ENCODE measurements at regions not wholly inside any gene's neighbourhood (a gene's known extent, or its start where the extent isn't known, plus 50 kb on each side); places are given as distances from the start of the nearest gene placed in this dataset.

- Histone ChIP-seq H3F3A (ENCODE audit: insufficient read depth, low read length) (no peaks in the 10 kb centered on the region), H3K9me2 (ENCODE audit: low read depth, low read length) (no peaks in the 10 kb centered on the region), H3K4me1 (ENCODE audit: insufficient read depth, low read length, severe bottlenecking) (no peaks in the 10 kb centered on the region), H3K4me2 (ENCODE audit: low read length) (no peak overlapping the region), H3K9ac (ENCODE audit: low read length) (no peak overlapping the region), H3K27me3 (ENCODE audit: insufficient read depth, low read length) (0 out of 2 replicates have a peak, but pooled peaks cover 4% of the 10 kb centered on the region), H4K20me1 (ENCODE audit: insufficient read depth, low read length) (no peaks in the 10 kb centered on the region), H3K79me2 (ENCODE audit: insufficient read depth, low read length) (no peaks in the 10 kb centered on the region), H3K9me3 (ENCODE audit: low read length) (no peaks in the 10 kb centered on the region), H3K27ac (ENCODE audit: low read depth, low read length, poor library complexity, severe bottlenecking) (no peak overlapping the region), H2AFZ (ENCODE audit: low read length) (no peak overlapping the region), H3K4me3 (ENCODE audit: low read depth, low read length, poor library complexity, severe bottlenecking) (no peak overlapping the region), H3K36me3 (ENCODE audit: insufficient read depth, low read length) (no peaks in the 10 kb centered on the region)
- TF ChIP-seq, protein P1, sequence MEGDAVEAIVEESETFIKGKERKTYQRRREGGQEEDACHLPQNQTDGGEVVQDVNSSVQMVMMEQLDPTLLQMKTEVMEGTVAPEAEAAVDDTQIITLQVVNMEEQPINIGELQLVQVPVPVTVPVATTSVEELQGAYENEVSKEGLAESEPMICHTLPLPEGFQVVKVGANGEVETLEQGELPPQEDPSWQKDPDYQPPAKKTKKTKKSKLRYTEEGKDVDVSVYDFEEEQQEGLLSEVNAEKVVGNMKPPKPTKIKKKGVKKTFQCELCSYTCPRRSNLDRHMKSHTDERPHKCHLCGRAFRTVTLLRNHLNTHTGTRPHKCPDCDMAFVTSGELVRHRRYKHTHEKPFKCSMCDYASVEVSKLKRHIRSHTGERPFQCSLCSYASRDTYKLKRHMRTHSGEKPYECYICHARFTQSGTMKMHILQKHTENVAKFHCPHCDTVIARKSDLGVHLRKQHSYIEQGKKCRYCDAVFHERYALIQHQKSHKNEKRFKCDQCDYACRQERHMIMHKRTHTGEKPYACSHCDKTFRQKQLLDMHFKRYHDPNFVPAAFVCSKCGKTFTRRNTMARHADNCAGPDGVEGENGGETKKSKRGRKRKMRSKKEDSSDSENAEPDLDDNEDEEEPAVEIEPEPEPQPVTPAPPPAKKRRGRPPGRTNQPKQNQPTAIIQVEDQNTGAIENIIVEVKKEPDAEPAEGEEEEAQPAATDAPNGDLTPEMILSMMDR (IDR thresholded peaks at IDR 0.05; ENCODE audit: low read length): no peak
- TF ChIP-seq EZH2 (IDR thresholded peaks at IDR 0.05; ENCODE audit: borderline replicate concordance, low read length): no peak
These were observed 305.9 kb upstream of the IRX4 start for GRCh38 chr5:2188661-2189060.

GRCh38 chr5:2188137-2188536, 305.4 kb upstream of the IRX4 start:
- H3K79me2 ChIP-seq (ENCODE audit: insufficient read depth, low read length): no peaks in the 10 kb centered on the region
- H3F3A ChIP-seq (ENCODE audit: insufficient read depth, low read length): no peaks in the 10 kb centered on the region
- no peak overlapping the region for H3K4me2 ChIP-seq (ENCODE audit: low read length)
- H3K4me3 ChIP-seq (ENCODE audit: low read depth, low read length, poor library complexity, severe bottlenecking): no peak overlapping the region
- H3K27ac ChIP-seq (ENCODE audit: low read depth, low read length, poor library complexity, severe bottlenecking): no peak overlapping the region
- no peak for TF ChIP-seq EZH2 (IDR thresholded peaks at IDR 0.05; ENCODE audit: borderline replicate concordance, low read length)
- TF ChIP-seq, protein P1 (IDR thresholded peaks at IDR 0.05; ENCODE audit: low read length): no peak
- no peaks in the 10 kb centered on the region for H3K9me2 ChIP-seq (ENCODE audit: low read depth, low read length)
- no peaks in the 10 kb centered on the region for H3K36me3 ChIP-seq (ENCODE audit: insufficient read depth, low read length)
- H3K9me3 ChIP-seq (ENCODE audit: low read length): no peaks in the 10 kb centered on the region
- H3K4me1 ChIP-seq (ENCODE audit: insufficient read depth, low read length, severe bottlenecking): no peaks in the 10 kb centered on the region
- no peak overlapping the region for H2AFZ ChIP-seq (ENCODE audit: low read length)
- no peaks in the 10 kb centered on the region for H4K20me1 ChIP-seq (ENCODE audit: insufficient read depth, low read length)
- H3K9ac ChIP-seq (ENCODE audit: low read length): no peak overlapping the region
- 0 out of 2 replicates have a peak, but pooled peaks cover 4% of the 10 kb centered on the region for H3K27me3 ChIP-seq (ENCODE audit: insufficient read depth, low read length)

GRCh38 chr5:2187687-2188086, 305.0 kb upstream of the IRX4 start:
- no peaks in the 10 kb centered on the region for H3K36me3 ChIP-seq (ENCODE audit: insufficient read depth, low read length)
- H3K79me2 ChIP-seq (ENCODE audit: insufficient read depth, low read length): no peaks in the 10 kb centered on the region
- H3K4me1 ChIP-seq (ENCODE audit: insufficient read depth, low read length, severe bottlenecking): no peaks in the 10 kb centered on the region
- H3K9ac ChIP-seq (ENCODE audit: low read length): no peak overlapping the region
- H3K27ac ChIP-seq (ENCODE audit: low read depth, low read length, poor library complexity, severe bottlenecking): no peak overlapping the region
- TF ChIP-seq, protein P1 (IDR thresholded peaks at IDR 0.05; ENCODE audit: low read length): no peak
- no peak for TF ChIP-seq EZH2 (IDR thresholded peaks at IDR 0.05; ENCODE audit: borderline replicate concordance, low read length)
- H3F3A ChIP-seq (ENCODE audit: insufficient read depth, low read length): no peaks in the 10 kb centered on the region
- no peaks in the 10 kb centered on the region for H4K20me1 ChIP-seq (ENCODE audit: insufficient read depth, low read length)
- no peaks in the 10 kb centered on the region for H3K9me2 ChIP-seq (ENCODE audit: low read depth, low read length)
- H3K27me3 ChIP-seq (ENCODE audit: insufficient read depth, low read length): 0 out of 2 replicates have a peak, but pooled peaks cover 4% of the 10 kb centered on the region
- H3K4me2 ChIP-seq (ENCODE audit: low read length): no peak overlapping the region
- no peak overlapping the region for H2AFZ ChIP-seq (ENCODE audit: low read length)
- H3K9me3 ChIP-seq (ENCODE audit: low read length): no peaks in the 10 kb centered on the region
- H3K4me3 ChIP-seq (ENCODE audit: low read depth, low read length, poor library complexity, severe bottlenecking): no peak overlapping the region

Data from OCI-LY1 (cell line).